ENCODE measurements at regions not wholly inside any gene's neighbourhood (a gene's known extent, or its start where the extent isn't known, plus 50 kb on each side); places are given as distances from the start of the nearest gene placed in this dataset.

- TF ChIP-seq CTCF (conservative IDR thresholded peaks at IDR 0.05; ENCODE audit: low read depth, low read length) (no peak), EZH2 (IDR thresholded peaks at IDR 0.05; ENCODE audit: borderline replicate concordance, low read depth, low read length, poor library complexity, severe bottlenecking) (no peak)
Measured at GRCh38 chr2:192828175-192828574, 633.4 kb upstream of the TMEFF2 start.
